ENCODE measurements at regions not wholly inside any gene's neighbourhood (a gene's known extent, or its start where the extent isn't known, plus 50 kb on each side); places are given as distances from the start of the nearest gene placed in this dataset.

DNA sequence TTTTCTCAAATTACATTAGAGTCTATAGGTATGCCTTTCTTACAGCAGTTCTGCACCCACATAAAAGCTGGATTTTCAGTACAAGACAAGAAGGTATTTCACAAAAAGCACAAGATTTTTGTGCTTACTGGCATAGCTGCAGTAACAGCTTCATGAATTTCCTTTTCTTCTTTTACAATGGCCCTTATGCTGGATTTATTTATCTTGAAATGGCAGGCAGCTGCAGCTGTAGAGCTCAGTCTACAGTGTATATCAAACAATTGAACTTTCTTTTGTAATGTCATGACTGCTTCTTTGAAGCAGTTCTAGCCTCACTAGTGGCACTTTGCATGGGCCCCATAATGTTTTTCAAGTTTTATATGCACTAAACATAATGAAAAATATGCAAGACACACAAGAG is 510.2 kb downstream of the KCNT2 start:
- TF ChIP-seq CTCF (IDR thresholded peaks at IDR 0.05 in 4 of 5, conservative IDR thresholded peaks at IDR 0.05 in 1 of 5) (no peak), POLR2A (IDR thresholded peaks at IDR 0.05) (no peak)
